Parathyroid adenoma (tissue), 2 donors: ENCODE measurements at regions not wholly inside any gene's neighbourhood (a gene's known extent, or its start where the extent isn't known, plus 50 kb on each side); places are given as distances from the start of the nearest gene placed in this dataset.

Source experiments
- H2AFZ ChIP-seq: fragments of 300-600 bp; sonication (generic); one replicate; pipeline ENCODE4 v1.7.0; 2017; ENCODE audit warnings: antibody characterized with exemption, mild to moderate bottlenecking
- H3K27ac ChIP-seq: fragments of 300-600 bp; sonication (generic); one replicate; pipeline ENCODE4 v1.7.0; 2017
- H3K27me3 ChIP-seq: fragments of 300-600 bp; sonication (generic); one replicate; pipeline ENCODE4 v1.7.0; 2017; ENCODE audit warnings: low read length; ENCODE audit not compliant: control insufficient read depth, insufficient read depth
- H3K36me3 ChIP-seq: fragments of 300-600 bp; sonication (generic); one replicate; pipeline ENCODE4 v1.7.0; 2017; ENCODE audit warnings: low read length; ENCODE audit not compliant: control insufficient read depth, insufficient read depth
- H3K4me1 ChIP-seq: fragments of 300-600 bp; sonication (generic); one replicate; pipeline ENCODE4 v1.7.0; 2017; ENCODE audit warnings: control low read depth
- H3K4me2 ChIP-seq: fragments of 300-600 bp; sonication (generic); one replicate; pipeline ENCODE4 v1.7.0; 2017; ENCODE audit warnings: low read length
- H3K4me3 ChIP-seq: fragments of 300-600 bp; sonication (generic); one replicate; pipeline ENCODE4 v1.7.0; 2017; ENCODE audit warnings: low read depth, low read length
- H3K79me2 ChIP-seq: fragments of 300-600 bp; sonication (generic); one replicate; pipeline ENCODE4 v1.7.0; 2017; ENCODE audit warnings: control low read depth
- H3K9ac ChIP-seq: fragments of 300-600 bp; sonication (generic); one replicate; pipeline ENCODE4 v1.7.0; 2017; ENCODE audit warnings: mild to moderate bottlenecking
- H3K9me3 ChIP-seq: fragments of 300-600 bp; sonication (generic); one replicate; pipeline ENCODE4 v1.7.0; 2017; ENCODE audit warnings: low read length; ENCODE audit not compliant: control insufficient read depth
- CTCF ChIP-seq: fragments of 300-600 bp; sonication (generic); IDR thresholded peaks from one replicate; pipeline ENCODE4 v1.7.0; 2017; ENCODE audit warnings: antibody characterized with exemption, mild to moderate bottlenecking
- donor health status: primary hyperparathyroidism.

- Histone ChIP-seq H3K36me3 (no peaks in the 10 kb centered on the region), H3K79me2 (no peaks in the 10 kb centered on the region), H3K9me3 (no peaks in the 10 kb centered on the region), H3K27ac (no peak overlapping the region), H3K9ac (no peak overlapping the region), H3K4me1 (no peaks in the 10 kb centered on the region), H3K4me3 (no peak overlapping the region), H3K4me2 (no peak overlapping the region), H2AFZ (no peak overlapping the region), H3K27me3 (no peaks in the 10 kb centered on the region)
- no peak for TF ChIP-seq CTCF
Observed at GRCh38 chr2:194343167-194343566, 1313.9 kb upstream of the SLC39A10 start.

GRCh38 chr2:194332799-194333490, 1324.1 kb upstream of the SLC39A10 start:
- no peak overlapping the region for H3K4me3 ChIP-seq
- no peak overlapping the region for H3K27ac ChIP-seq
- H3K4me1 ChIP-seq, result no peaks in the 10 kb centered on the region
- H3K79me2 ChIP-seq, result no peaks in the 10 kb centered on the region
- H3K4me2 ChIP-seq, result no peak overlapping the region
- H2AFZ ChIP-seq, result no peak overlapping the region
- H3K9ac ChIP-seq, result no peak overlapping the region
- no peaks in the 10 kb centered on the region for H3K36me3 ChIP-seq
- no peak for TF ChIP-seq CTCF
- no peaks in the 10 kb centered on the region for H3K27me3 ChIP-seq
- H3K9me3 ChIP-seq, result no peaks in the 10 kb centered on the region

GRCh38 chr2:194328456-194328855, 1328.6 kb upstream of the SLC39A10 start:
- Histone ChIP-seq H3K9ac (no peak overlapping the region), H2AFZ (no peak overlapping the region), H3K4me2 (no peak overlapping the region), H3K4me1 (no peaks in the 10 kb centered on the region), H3K79me2 (no peaks in the 10 kb centered on the region), H3K27me3 (no peaks in the 10 kb centered on the region), H3K4me3 (no peak overlapping the region), H3K9me3 (no peaks in the 10 kb centered on the region), H3K27ac (no peak overlapping the region), H3K36me3 (no peaks in the 10 kb centered on the region)
- TF ChIP-seq CTCF, result no peak

GRCh38 chr2:194327196-194327888, 1329.7 kb upstream of the SLC39A10 start:
- H3K4me3 ChIP-seq, result no peak overlapping the region
- no peak overlapping the region for H3K9ac ChIP-seq
- no peak overlapping the region for H2AFZ ChIP-seq
- H3K4me2 ChIP-seq, result no peak overlapping the region
- no peaks in the 10 kb centered on the region for H3K79me2 ChIP-seq
- H3K27me3 ChIP-seq, result no peaks in the 10 kb centered on the region
- no peak for TF ChIP-seq CTCF
- H3K9me3 ChIP-seq, result no peaks in the 10 kb centered on the region
- H3K27ac ChIP-seq, result no peak overlapping the region
- no peaks in the 10 kb centered on the region for H3K36me3 ChIP-seq
- H3K4me1 ChIP-seq, result no peaks in the 10 kb centered on the region

- no peaks in the 10 kb centered on the region for H3K9me3 ChIP-seq
- H3K4me1 ChIP-seq, result no peaks in the 10 kb centered on the region
- H2AFZ ChIP-seq, result no peak overlapping the region
- H3K27ac ChIP-seq, result no peak overlapping the region
- no peak for TF ChIP-seq CTCF
- H3K9ac ChIP-seq, result no peak overlapping the region
- H3K27me3 ChIP-seq, result no peaks in the 10 kb centered on the region
- H3K36me3 ChIP-seq, result no peaks in the 10 kb centered on the region
- no peak overlapping the region for H3K4me3 ChIP-seq
- no peaks in the 10 kb centered on the region for H3K79me2 ChIP-seq
- H3K4me2 ChIP-seq, result no peak overlapping the region
Observed at GRCh38 chr2:194323740-194324139, 1333.3 kb upstream of the SLC39A10 start.
